ENCODE measurements at regions not wholly inside any gene's neighbourhood (a gene's known extent, or its start where the extent isn't known, plus 50 kb on each side); places are given as distances from the start of the nearest gene placed in this dataset.

DNA sequence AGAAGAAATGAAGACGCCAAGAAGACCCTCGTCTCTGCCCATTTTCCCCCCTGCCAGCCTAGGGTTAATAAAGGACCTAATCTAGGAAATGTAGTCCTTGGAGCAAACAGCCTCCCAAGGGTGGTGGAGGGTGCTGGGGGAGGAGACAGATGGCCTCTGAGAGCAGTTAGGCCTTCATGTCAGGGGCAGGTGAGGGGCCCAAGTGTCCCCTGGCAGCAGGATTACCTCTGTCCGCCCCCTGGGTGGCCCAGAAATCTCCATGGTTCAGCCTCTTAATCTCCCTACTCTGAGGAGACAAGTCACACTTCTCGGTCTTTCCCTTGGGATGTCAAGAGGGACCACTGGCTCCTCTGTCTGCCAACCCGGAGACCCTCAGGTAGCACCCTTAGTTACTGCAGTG, 365.4 kb upstream of the TNRC6C start:
- no peak for DNase-seq

- no peak for DNase-seq
Observed at GRCh38 chr17:77594416-77595209, 363.9 kb upstream of the TNRC6C start.

- DNase-seq: no peak
Observed at GRCh38 chr17:77596491-77597417, 361.7 kb upstream of the TNRC6C start.

DNA sequence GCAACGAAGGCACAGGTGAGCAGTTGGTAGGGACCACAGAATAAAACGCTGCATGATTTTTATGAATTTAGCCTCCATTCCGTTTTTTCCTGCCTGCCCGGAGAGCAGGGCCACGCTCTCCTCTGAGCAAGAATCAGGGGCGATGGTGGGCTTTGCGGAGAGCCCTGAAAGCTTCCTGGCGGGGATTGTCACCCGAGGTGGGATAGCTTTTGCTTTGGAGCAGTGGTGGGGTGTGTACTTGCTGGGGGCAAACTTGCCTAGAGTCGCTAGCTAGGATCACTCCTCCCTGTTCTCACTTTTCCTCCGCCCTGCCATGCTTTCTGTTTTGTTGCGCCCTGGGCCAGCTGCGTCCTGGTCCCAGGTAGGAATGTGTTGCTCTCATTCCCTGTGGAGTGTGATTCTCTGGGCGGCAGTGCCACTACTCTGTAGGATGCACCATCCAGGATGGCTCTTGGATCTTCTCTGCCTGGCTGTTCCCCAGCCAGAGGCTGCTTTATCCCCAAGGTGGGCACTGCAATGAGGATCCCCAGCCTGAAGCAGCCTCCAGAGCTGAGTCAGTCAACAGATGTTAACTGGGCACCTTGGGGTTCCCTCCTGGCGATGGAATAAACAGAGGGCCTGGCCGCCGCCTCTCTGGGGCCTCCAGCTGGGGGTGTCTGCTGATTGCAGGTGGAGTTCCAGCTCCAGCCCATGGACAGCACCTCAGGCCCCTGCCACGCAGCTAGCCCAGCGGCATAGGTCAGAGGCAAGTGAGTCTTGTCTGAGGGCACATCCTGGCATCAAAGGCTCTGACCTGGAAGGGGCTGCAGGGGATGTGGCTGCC, 360.9 kb upstream of the TNRC6C start:
- DNase-seq: no peak

DNA sequence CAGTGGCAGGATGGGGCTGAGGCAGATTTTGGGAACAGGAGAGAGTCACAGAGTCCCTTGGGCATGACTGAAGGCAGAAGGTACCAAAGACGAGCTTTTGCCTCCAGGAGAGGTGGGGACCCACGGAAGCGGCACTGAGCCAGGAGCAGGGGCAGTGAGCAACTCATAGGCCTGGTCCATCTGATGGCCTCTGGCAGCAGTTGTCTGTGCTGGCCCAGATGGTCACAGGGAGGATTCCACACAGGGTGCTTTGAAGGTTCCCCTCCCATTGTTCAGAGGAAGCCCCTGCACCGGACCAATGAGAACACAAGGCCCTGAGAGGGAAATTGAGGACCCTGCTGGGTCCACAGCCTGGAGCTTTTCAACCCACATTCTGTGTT, 360.3 kb upstream of the TNRC6C start:
- DNase-seq: no peak

DNA sequence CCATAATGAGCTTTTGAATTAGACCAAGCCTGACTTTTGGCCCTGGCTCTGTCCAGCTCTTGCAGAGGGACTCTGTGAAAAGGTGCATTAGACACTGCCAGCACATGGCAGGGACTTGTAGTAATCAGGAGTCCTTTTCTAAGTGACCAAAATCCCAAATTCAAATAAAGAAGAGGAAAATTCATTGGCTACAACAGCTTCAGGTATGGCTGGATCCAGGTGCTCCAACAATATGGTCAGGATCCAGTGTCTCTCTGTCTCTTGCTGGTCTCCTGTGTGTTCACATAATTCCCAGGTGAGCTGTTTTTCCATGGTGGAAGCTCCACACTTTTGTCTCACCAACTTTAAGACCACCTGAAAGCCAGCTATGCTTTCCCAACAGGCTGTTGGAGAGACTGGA, 358.8 kb upstream of the TNRC6C start:
- no peak for DNase-seq

DNA sequence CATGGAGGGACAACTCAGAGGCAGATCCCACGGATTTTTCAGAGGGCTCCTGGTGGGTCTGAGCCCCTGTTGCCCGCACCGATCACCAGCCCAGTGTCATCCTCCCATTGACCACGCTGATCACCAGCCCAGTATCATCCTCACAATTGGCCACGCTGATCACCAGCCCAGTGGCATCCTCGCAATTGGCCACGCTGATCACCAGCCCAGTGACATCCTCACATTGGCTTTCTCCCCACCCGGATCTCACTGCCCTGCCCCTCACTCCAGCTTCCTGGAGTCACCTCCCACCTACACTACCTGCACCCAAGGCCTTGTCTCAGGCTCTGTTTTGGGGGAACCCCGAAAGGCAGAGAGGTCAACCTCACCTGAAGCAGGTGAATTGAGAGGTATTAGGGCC, 358.2 kb upstream of the TNRC6C start:
- DNase-seq: no peak

DNA sequence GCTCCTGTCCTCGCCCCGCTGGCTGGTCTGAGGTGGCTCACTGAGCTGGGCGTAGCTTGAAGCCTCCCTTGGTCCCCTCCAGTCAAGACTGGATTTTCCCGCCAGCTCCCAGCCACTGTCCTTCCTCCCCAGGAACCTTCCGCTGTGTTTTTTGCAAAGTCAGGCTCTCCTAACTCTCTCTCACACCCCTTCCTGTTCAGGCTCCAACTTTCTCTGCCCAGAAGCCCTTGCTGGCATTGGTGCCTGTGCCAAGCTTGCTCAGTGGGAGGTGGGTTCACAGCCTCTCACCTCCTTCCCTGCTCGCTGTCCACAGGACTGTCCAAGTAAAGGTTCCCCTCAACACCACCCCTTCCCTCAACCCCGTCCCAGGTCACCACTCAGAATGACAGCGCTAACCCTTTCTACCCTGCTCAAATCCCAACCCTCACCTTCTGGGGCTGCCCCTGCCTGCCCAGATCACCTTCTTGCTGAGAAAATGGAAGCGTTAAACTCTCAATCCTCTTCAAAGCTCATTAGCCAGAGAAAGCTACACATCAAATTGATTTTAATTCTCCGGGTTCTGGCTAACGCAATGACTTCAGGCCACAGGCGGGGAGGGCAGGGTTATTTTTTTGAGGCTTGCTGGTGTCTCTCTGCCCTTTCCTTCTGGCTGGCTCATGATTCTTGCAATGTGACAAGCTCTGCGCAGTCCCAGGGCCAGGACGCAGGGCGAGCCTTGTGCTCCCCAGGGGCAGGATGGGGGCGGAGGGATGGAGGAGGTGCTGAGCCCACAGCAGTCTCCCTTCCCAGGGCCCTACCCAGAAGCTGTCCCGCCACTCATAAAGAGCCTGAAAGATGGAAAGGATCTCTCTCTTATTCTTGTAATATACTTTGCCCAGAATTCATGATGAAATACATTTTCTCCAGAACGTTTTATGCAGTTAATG, 357.2 kb upstream of the TNRC6C start:
- DNase-seq: no peak

- DNase-seq: no peak
Observed at GRCh38 chr17:77602062-77602746, 356.3 kb upstream of the TNRC6C start.

- DNase-seq: no peak
Observed at GRCh38 chr17:77602883-77603640, 355.4 kb upstream of the TNRC6C start.

DNA sequence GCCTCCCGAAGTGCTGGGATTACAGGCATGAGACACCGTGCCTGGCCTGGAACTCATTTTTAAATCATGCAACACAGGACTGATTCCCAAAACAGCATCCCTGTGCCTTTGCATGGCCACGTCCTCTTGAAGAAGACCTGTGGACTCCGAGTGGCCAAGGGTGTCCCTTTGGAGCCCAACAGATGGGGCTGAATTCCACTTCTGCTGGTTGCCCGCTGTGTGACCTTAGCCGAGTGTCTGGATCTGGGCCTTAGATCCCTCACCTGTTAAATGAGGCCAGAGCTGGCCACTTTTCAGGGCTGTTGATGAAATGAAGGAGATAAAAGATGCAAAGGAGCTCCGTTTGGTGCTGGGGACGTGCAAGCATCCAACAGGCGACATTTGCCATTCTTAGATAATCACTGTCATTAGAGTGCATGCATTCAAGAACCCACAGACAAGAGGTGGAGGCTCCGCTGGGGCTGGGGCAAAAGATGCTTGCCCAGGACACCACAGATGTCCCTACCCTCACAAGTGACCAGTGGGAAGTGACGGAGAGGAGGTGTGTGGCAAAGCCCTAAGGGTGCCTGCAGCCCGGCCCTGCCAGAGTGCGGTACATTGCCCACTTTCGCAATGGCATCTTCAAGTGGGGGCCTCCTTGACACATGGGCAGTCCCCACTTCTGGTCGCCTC, 354.1 kb upstream of the TNRC6C start:
- DNase-seq: no peak

DNA sequence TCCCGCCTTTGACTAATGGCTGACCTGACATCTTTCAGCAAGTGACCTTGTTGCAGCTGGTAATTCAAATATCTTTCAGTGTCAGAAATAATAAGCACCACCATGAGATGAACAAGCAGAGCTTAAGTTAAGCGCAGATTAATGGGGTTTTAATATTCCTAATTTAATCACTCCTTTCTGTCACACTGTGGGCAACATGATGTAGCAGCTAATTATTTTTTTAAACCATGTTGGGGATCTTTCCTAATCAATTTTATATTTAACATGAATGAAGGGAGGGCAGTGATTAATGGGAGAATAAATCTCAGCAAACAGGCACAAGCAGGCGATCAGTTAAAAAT, 353.6 kb upstream of the TNRC6C start:
- DNase-seq: no peak

GRCh38 chr17:77606146-77606864, 352.2 kb upstream of the TNRC6C start:
- no peak for DNase-seq

GRCh38 chr17:77606865-77607210, 351.7 kb upstream of the TNRC6C start:
- no peak for DNase-seq

- DNase-seq: no peak
Observed at GRCh38 chr17:77607606-77608005, 350.9 kb upstream of the TNRC6C start.

DNA sequence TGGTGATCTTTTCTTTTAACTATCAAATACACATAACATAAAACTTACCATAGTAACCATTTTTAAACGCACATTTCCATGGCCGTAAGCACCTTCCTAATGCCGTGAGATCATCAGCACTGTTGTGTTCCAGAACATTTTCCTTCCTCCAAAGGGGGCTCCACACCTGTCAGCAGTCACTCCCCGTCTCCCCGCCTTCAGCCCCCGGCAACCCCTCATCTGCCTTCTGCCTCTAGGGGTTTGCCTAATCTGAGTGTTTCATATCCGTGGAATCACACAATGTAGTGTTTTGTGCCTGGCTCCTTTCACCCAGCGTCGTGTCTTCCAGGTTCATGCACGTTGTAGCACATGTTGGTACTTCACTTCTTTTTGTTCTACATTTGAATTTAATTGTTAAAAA, 350.1 kb upstream of the TNRC6C start:
- no peak for DNase-seq

- DNase-seq: no peak
Observed at GRCh38 chr17:77609553-77610517, 348.7 kb upstream of the TNRC6C start.

DNA sequence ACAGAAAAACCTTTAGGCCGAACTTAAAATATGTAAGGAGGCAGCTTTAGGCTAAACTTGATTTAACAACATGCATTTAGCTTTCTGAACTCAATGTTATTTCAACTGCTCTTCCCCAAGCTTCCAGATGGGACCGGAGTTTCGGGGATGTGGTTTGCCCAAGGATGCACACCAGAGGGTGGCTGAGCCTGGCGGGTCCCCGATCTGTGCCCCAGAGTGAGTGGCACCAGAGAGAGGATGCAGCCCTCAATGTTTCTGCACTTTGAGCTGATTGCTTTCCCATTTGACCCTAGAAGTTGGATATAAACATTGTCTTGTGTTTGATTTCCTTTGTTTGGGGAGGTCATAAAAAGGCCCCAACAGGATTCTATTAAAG, 348.0 kb upstream of the TNRC6C start:
- DNase-seq: no peak
